ENCODE measurements at regions not wholly inside any gene's neighbourhood (a gene's known extent, or its start where the extent isn't known, plus 50 kb on each side); places are given as distances from the start of the nearest gene placed in this dataset.

DNA sequence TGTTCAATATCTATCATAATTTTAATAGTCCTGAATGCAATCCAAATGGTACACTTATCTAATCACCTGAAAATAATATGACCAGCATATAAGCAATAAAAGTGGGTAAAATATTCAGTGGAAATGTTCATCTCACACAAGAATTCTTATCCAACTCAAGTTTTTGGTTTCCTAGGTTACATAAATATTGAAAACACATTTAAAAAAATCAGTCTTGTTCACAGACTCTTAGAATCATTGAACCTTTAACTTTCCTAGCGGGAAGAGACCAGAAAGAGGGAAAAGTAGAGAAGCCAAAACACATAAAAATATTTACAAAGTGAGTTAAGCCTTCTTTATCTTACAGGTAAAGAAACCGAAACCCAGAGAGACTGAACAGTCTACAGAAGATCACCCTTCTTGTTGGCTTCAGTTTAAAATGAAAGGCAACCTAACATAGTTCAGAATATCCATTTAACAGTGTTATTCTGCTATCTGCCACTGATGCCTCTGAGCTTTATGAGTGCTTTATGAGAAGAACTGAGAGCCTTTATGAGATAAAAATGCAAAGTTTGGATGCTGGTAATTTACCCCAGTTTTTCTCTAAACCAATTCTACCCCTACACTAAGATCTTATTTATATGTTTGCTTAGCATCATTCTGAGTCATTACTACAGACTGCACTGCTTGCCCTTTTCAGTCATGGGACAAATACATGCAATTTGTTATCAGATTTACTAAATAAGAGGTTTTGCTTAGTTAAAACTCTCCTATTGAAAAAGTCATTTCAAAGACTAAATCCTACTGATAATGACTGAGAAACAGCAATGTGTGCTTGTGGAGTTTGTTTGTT is 453.3 kb upstream of the INTU start:
- no peak for TF ChIP-seq EZH2phosphoT487 (IDR thresholded peaks at IDR 0.05; ENCODE audit: borderline replicate concordance, low read length)
- TF ChIP-seq, protein P1, sequence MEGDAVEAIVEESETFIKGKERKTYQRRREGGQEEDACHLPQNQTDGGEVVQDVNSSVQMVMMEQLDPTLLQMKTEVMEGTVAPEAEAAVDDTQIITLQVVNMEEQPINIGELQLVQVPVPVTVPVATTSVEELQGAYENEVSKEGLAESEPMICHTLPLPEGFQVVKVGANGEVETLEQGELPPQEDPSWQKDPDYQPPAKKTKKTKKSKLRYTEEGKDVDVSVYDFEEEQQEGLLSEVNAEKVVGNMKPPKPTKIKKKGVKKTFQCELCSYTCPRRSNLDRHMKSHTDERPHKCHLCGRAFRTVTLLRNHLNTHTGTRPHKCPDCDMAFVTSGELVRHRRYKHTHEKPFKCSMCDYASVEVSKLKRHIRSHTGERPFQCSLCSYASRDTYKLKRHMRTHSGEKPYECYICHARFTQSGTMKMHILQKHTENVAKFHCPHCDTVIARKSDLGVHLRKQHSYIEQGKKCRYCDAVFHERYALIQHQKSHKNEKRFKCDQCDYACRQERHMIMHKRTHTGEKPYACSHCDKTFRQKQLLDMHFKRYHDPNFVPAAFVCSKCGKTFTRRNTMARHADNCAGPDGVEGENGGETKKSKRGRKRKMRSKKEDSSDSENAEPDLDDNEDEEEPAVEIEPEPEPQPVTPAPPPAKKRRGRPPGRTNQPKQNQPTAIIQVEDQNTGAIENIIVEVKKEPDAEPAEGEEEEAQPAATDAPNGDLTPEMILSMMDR (IDR thresholded peaks at IDR 0.05; ENCODE audit: low read depth, low read length, poor library complexity, severe bottlenecking), result no peak
